Left renal cortex interstitium (tissue), 4 donors: ENCODE measurements at regions not wholly inside any gene's neighbourhood (a gene's known extent, or its start where the extent isn't known, plus 50 kb on each side); places are given as distances from the start of the nearest gene placed in this dataset.
"Not testable (repeated sequence)": the region's sequence is repeated elsewhere in the genome, so short reads cannot be mapped to it uniquely, and the experiment has no call there.

Experiments
- DNase-seq, 4 donors: peaks; one replicate each; pipeline ENCODE4 v3.0.0-alpha.2; 2013; ENCODE audit warnings: low read depth in 4 of 4, low spot score in 2 of 4, missing footprints in 1 of 4

GRCh38 chr2:121142452-121142851, 142.6 kb downstream of the TFCP2L1 start:
- DNase-seq, result no peak

DNA sequence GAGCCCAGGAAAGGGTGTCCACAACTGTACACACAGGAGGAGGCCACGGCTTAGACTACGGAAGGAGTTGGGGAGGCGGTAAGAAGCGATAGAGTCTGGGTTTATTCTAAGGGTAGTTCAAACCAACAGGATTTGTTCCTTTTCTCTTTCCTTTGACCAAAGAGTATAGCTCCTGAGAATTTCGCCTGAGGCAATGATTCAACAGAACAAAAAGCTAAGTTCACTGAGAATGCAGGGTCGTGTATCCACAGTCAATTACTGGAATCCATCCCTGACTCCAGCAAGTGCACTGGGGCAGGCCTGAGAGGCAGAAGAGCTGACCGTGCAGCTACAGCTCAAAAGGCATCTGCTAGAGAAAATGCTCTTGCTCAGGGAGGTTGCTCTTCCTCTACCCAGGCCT, 140.9 kb downstream of the TFCP2L1 start:
- no peak for DNase-seq

DNA sequence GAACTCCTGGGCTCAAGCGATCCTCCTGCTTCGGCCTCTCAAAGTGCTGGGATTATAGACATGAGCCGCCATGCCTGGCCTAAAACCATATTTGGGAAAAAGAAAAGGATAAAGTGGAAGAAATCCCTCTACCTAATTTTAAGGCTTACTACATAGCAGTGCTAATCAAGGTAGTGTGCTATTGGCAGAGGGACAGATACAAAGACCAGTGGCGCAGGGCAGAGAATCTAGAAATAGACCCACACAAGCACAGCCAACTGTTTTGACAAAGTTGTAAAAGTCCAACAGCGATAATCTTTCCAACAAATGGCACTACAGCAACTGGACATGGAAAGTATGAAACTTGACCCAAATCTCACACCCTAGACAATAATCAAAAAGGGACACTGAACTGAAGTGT, 138.4 kb downstream of the TFCP2L1 start:
- no peak for DNase-seq

- no peak for DNase-seq
Measured at GRCh38 chr2:121147766-121148165, 137.2 kb downstream of the TFCP2L1 start.

- DNase-seq, result no peak
Measured at GRCh38 chr2:121148481-121148880, 136.5 kb downstream of the TFCP2L1 start.

- no peak for DNase-seq
Measured at GRCh38 chr2:121149384-121149783, 135.6 kb downstream of the TFCP2L1 start.

DNA sequence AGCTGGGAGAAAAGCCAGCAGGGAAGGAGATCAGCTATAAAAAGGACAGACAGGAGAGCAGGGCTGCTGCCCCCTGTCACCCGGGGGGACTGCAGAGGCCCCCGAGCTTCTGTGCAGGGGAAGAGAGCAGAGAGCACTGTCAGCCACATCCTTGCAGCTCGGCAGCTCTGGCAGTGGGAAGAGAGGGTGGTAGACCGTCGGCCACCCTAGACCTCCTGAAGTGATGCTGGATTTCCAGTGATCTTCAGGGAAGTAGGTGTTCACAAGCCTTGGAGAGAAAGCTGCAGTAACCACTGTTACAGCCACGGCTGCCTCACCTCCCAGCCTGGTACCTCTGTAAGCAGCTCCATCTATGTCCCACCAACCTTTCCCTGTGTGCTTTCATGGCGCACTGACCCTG, 134.9 kb downstream of the TFCP2L1 start:
- no peak for DNase-seq

DNA sequence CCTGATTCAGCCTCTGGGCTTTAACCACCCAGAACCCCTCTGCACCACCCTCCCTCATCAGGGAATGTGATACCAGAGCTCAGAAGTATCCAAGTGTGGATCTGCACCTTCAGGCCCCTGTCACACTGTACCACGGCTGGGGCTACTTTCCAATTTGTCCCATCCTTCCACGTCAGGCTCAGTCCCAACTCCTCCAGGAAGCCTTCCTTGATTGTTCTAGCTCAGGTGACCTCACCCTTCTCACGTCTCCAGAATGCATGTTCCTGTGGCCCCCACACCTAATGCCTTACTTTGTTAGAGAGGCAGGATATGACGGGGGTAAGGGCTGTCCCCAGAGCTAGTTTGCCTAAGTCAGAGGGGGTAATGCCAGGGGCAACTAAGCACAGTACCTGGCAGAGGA, 134.3 kb downstream of the TFCP2L1 start:
- no peak for DNase-seq

DNA sequence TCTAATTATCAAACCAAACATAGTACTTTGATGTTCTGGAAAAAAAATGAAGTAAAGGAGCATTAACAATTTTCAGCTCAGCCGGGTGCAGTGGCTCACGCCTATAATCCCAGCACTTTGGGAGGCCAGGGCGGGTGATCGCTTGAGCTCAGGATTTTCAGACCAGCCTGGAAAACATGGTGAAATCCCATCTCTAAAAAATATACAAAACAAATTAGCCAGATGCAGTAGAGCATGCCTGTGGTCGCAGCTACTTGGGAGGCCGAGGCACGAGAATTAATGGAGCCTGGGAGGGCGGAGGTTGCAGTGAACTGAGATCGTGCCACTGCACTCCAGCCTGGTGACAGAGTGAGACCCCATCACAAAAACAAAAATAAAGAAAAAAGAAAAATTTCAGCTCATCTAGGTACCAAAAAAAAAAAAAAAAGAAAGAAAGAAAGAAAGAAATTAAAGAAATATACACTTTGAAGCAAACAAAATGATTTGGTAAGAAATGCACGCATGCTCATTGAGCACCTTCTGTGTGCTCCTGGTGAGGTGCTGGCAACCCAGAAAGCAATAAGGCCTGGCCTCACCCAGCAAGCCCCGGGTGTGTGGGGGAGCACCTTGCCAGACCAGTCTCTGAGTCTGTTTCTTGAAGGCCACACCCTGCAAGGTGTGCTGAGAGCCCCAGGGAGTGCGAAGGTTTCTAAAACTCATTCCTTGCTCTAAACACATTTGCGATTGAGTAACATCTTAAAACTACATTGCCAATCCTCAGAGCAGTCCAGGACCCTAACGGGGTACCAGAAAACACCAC, 133.5 kb downstream of the TFCP2L1 start:
- DNase-seq, result no peak

- DNase-seq, result no peak
Measured at GRCh38 chr2:121152861-121153260, 132.1 kb downstream of the TFCP2L1 start.

- DNase-seq, result no peak
Measured at GRCh38 chr2:121153516-121153915, 131.5 kb downstream of the TFCP2L1 start.

- DNase-seq, result no peak
Measured at GRCh38 chr2:121155502-121156056, 129.4 kb downstream of the TFCP2L1 start.

- not testable (repeated sequence) for DNase-seq
Measured at GRCh38 chr2:121157481-121157880, 127.5 kb downstream of the TFCP2L1 start.

DNA sequence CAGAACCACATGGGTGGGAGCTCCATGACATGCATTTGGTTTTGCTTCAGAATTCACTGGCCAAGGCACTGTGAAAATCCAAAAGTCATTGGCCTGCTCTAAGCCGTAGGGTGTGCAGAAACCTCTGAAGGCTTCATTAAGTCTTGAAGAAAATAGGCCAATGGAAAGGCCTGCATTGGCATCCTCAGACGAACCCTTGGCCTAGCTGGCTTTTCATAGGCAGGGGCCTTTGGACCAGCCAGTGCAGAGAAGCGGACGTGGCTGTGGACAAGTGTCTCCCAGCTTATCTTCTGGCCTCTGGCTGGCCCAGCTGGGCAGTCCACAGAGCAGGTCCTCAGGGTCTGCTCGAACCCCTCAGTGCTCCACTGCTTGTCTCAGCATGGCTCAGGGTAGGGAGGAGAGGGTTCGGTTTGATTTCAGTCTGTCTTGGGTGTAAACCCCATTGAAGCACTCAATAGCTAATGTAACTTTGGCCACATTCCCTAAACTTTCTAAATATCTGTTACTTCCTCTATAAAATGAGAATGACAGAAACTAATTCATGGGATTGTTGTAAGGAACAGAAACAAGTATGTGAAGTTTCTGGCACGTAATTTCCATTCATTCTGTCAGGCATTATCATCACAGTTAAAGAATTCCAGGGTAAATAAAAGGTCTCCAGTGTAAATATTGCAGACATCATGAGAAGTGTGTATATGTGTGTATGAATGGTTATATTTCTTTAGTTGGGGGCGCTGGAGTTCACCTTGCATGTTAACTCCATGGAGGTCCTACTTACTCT, 125.5 kb downstream of the TFCP2L1 start:
- DNase-seq, result no peak

DNA sequence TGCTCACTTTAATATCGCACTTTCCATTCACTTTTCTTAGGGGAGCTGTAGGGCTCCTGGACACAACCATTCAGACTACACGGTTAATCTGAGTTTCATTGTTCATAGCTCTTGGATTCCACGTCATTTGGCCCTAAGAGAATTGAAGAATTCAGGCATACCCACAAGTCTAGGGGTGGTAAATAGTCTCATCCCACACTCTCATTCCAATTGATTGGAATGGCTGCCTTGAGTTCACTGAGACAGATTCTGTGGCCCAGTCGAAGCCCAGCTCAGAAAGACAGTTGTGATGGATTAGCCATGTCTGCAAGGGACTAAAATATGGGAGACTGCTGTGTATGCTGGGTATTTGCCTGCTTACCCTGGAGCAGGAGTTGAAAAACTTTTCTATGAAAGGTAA, 124.6 kb downstream of the TFCP2L1 start:
- no peak for DNase-seq

GRCh38 chr2:121161272-121161671, 123.7 kb downstream of the TFCP2L1 start:
- DNase-seq, result no peak

DNA sequence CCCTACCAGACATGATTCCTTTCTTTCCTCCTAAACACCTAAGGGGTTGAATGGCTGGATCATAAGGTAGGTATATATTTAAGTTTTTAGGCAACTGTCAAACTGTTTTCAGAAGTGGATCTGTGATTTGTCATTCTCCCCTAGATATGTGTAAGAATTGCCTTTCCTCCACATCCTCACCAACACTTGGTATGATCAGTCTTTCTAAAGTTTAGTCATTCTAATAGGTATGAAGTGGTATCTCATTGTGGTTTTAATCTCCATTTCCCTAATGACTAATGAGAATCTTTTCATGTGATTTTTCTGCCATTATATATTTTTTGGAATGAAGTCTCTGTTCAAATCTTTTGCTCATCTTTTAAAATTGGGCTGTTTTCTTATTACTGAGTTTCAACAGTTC, 122.1 kb downstream of the TFCP2L1 start:
- DNase-seq, result no peak

DNA sequence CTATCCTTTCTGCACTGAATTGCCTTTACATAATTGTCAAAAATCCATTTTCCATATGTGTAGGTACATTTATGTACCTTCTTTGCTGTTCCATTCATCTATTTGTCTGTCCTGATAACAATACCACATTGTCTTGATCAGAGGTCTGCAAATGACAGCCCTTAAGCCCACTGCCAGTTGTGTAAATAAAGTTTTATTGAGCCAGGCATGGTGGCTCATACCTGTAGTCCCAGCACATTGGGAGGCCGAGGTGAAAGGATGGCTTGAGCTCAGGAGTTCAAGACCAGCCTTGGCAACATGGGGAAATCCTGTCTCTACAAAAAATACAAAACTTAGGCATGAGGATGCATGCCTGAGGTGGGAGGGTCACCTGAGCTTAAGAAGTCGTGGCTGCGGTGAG, 121.0 kb downstream of the TFCP2L1 start:
- DNase-seq, result no peak

- DNase-seq, result no peak
Measured at GRCh38 chr2:121165038-121165542, 119.9 kb downstream of the TFCP2L1 start.
